ENCODE measurements at regions not wholly inside any gene's neighbourhood (a gene's known extent, or its start where the extent isn't known, plus 50 kb on each side); places are given as distances from the start of the nearest gene placed in this dataset.
"Not testable (repeated sequence)": the region's sequence is repeated elsewhere in the genome, so short reads cannot be mapped to it uniquely, and the experiment has no call there.

GRCh38 chr22:25346859-25347751 is 127.7 kb downstream of the CRYBB2 start:
- no peak for DNase-seq
- Histone ChIP-seq H3K9me3 (no peaks in the 10 kb centered on the region), H3K4me3 (no peak overlapping the region), H3K36me3 (no peaks in the 10 kb centered on the region), H3K27me3 (no peaks in the 10 kb centered on the region)

- no peaks in the 10 kb centered on the region for H3K9me3 ChIP-seq
- no peaks in the 10 kb centered on the region for H3K27me3 ChIP-seq
- no peak for DNase-seq
- H3K4me3 ChIP-seq: no peak overlapping the region
- H3K36me3 ChIP-seq: no peaks in the 10 kb centered on the region
These were observed 128.3 kb downstream of the CRYBB2 start for GRCh38 chr22:25347752-25348102.

GRCh38 chr22:25348391-25348790 is 129.0 kb downstream of the CRYBB2 start:
- no peak for DNase-seq
- H3K4me3 ChIP-seq: no peak overlapping the region
- no peaks in the 10 kb centered on the region for H3K9me3 ChIP-seq
- no peaks in the 10 kb centered on the region for H3K36me3 ChIP-seq
- no peaks in the 10 kb centered on the region for H3K27me3 ChIP-seq

GRCh38 chr22:25348996-25349395 is 129.6 kb downstream of the CRYBB2 start:
- H3K27me3 ChIP-seq, H3K36me3 ChIP-seq, DNase-seq, H3K9me3 ChIP-seq, H3K4me3 ChIP-seq: not testable (repeated sequence)

DNA sequence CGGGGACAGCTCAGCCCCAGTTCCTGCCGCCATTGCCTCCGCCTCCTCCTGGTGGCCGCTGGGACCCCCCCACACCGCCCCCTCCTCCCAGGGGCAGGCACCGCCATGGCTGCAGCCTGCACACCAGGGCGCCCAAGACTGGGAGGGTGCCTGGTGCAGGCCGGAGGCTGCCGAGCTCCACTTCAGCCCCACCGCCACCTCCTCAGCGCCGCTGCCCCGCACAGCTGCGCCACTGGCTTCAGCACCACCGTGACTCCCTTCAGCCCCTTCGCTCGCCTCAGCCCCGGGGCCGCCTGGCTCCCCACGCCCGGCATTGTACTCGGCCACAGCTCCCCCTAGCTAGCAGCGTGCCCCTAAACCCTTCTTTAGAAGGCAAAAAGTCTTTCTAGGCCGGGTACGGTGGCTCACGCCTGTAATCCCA is 131.1 kb downstream of the CRYBB2 start:
- no peak overlapping the region for H3K4me3 ChIP-seq
- no peaks in the 10 kb centered on the region for H3K36me3 ChIP-seq
- no peak for DNase-seq
- no peaks in the 10 kb centered on the region for H3K9me3 ChIP-seq
- no peaks in the 10 kb centered on the region for H3K27me3 ChIP-seq

GRCh38 chr22:25351631-25352293 is 132.3 kb downstream of the CRYBB2 start:
- no peak for DNase-seq
- H3K4me3 ChIP-seq: no peak overlapping the region
- H3K27me3 ChIP-seq: no peaks in the 10 kb centered on the region
- H3K36me3 ChIP-seq: no peaks in the 10 kb centered on the region
- no peaks in the 10 kb centered on the region for H3K9me3 ChIP-seq

DNA sequence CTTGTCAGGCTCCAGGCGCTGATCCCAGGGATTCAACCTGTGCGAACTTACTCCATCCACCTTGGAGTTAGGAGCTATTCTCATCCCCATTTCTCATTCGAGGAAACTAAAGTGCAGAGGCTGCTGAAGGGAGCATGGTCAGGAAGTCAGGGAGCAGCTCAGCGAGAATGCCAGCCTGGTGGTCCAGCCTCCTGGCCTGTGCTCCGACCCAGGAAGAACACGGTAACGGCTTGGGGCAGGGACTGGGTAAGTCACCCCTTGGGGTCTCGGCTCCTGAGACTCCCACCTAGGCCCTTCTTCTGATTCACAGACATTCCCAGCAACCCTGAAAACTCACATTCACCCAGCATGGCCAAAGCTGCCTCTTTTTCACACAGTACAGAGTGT is 132.8 kb downstream of the CRYBB2 start:
- Histone ChIP-seq H3K4me3 (no peak overlapping the region), H3K9me3 (no peaks in the 10 kb centered on the region), H3K36me3 (no peaks in the 10 kb centered on the region), H3K27me3 (no peaks in the 10 kb centered on the region)
- no peak for DNase-seq

GRCh38 chr22:25353516-25354445 is 134.3 kb downstream of the CRYBB2 start:
- Histone ChIP-seq H3K9me3 (no peaks in the 10 kb centered on the region), H3K36me3 (no peaks in the 10 kb centered on the region)
- DNase-seq: no peak

DNA sequence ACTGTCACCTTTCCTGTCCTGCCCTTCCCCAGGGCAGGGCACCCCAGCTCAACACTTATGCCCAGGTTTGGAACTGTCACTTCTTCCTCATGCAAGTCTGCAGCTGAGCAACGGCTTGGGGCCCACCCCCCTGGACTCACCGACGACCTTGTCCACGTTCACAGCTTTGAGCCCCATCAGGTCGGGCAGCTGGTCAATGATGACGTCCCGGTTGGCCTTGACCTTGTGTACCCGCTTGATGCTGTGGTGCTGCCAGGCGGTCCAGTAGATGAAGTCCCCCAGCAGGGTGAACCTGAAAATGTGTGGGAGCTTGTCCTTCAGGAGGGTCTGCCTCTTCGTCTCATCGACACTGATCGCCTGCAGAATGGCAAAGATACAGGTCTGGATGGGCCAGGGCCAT is 135.0 kb downstream of the CRYBB2 start:
- DNase-seq: no peak
- H3K9me3 ChIP-seq: no peaks in the 10 kb centered on the region
- no peaks in the 10 kb centered on the region for H3K27me3 ChIP-seq
- no peak overlapping the region for H3K4me3 ChIP-seq
- no peaks in the 10 kb centered on the region for H3K36me3 ChIP-seq

More at GRCh38 chr22:25353516-25354445, 134.3 kb downstream of the CRYBB2 start:
- no peak overlapping the region for H3K4me3 ChIP-seq
- no peaks in the 10 kb centered on the region for H3K27me3 ChIP-seq

DNA sequence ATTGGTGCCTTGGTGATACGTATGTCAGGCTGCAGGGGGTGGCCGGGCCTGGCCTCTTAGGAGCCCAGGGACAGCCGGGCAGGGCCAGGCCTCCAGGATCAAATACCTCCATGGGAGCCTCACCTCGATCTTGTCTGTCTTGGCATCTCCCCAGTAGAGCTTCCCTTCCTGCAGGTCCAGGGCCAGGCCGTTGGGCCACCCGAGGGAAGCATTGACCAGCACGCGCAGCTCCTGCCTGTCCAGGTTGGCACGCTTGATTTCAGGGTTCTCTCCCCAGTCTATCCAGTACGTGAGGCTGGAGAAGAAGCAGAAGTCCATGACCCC is 137.7 kb downstream of the CRYBB2 start:
- no peak for DNase-seq

DNA sequence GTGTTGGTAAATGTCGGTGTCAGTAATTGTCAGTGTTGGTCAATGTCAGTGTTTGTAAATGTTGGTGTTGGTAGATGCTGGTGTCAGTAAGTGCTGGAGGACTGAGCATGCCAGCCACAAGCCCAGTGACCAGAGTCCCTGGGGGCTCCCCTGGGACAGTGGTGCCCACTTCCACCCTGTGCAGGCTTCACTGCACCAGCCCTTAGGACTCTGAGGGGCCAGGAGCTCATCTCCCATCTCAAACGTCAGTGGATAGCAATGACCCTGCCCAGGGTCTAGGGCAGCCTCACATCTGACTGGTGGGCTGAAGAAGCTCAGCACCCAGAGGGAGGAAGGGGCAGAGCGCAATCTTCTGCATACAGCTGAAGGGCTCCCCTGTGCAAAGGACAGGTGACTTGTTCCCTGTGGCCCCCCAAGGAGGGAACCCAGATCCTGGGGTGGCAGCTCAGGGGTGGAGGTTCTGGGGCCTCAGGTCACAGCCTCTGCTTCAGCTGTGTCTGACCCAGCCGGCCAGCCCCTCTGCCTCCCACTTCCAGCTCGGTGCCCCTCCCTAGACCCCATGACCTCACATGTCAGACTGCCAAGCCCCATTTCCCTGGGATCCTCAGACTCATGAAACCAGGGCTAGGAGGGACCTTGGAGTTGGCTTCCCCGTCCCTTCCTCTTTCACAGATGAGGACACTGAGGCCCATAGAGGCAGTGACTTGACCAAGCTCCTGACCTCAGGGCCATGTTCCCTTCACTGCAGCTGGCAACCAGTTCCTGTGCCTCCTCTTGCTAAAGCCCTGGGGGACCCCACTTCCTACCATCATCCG is 138.4 kb downstream of the CRYBB2 start:
- Histone ChIP-seq H3K27me3 (no peaks in the 10 kb centered on the region), H3K9me3 (no peaks in the 10 kb centered on the region), H3K4me3 (no peak overlapping the region), H3K36me3 (no peaks in the 10 kb centered on the region)
- no peak for DNase-seq

More for the DNA sequence above, 137.7 kb downstream of the CRYBB2 start:
- no peaks in the 10 kb centered on the region for H3K36me3 ChIP-seq
- no peak overlapping the region for H3K4me3 ChIP-seq
- no peaks in the 10 kb centered on the region for H3K27me3 ChIP-seq
- H3K9me3 ChIP-seq: no peaks in the 10 kb centered on the region

- Histone ChIP-seq H3K4me3 (no peak overlapping the region), H3K36me3 (no peaks in the 10 kb centered on the region), H3K9me3 (no peaks in the 10 kb centered on the region), H3K27me3 (no peaks in the 10 kb centered on the region)
- no peak for DNase-seq
These were observed 139.2 kb downstream of the CRYBB2 start for GRCh38 chr22:25358421-25359170.

DNA sequence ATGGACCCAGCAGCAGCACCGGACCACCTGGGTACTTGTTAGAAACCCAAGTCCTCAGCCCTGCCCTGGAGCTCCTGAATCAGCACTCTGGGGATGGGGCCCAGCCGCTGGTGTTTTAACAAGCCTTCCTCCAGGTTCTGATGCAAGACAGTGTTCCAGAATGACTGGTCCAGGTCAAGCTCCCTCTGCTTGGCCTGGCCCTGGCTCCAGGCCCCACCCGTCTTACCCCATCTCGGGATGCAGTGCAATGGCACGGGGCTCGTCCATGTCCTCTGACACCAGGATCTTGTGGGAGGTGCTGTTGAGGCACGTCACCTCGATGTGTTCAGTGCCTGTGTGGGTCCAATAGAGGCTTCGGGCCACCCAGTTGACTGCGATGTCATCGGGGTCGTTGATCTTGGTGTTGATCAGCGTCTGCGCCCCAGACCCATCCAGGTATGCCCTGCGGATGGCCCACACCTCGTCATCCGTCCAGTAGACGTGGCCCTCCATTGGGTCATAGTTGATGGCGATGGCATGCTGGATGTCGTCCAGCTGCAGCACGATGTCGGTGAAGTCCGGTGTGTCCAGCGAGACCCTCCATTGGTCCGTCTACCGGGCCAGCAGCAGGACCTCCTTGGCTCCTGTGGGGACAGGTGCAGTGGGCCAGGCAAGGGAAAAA is 140.3 kb downstream of the CRYBB2 start:
- no peak for DNase-seq
- no peaks in the 10 kb centered on the region for H3K36me3 ChIP-seq
- H3K4me3 ChIP-seq: no peak overlapping the region
- no peaks in the 10 kb centered on the region for H3K27me3 ChIP-seq
- no peaks in the 10 kb centered on the region for H3K9me3 ChIP-seq

- H3K27me3 ChIP-seq: no peaks in the 10 kb centered on the region
- no peak overlapping the region for H3K4me3 ChIP-seq
- H3K36me3 ChIP-seq: no peaks in the 10 kb centered on the region
- no peaks in the 10 kb centered on the region for H3K9me3 ChIP-seq
- no peak for DNase-seq
These were observed 141.0 kb downstream of the CRYBB2 start for GRCh38 chr22:25360411-25360810.

- DNase-seq: no peak
- no peaks in the 10 kb centered on the region for H3K9me3 ChIP-seq
- no peak overlapping the region for H3K4me3 ChIP-seq
- no peaks in the 10 kb centered on the region for H3K36me3 ChIP-seq
- no peaks in the 10 kb centered on the region for H3K27me3 ChIP-seq
These were observed 141.6 kb downstream of the CRYBB2 start for GRCh38 chr22:25360891-25361645.
